ENCODE measurements at regions not wholly inside any gene's neighbourhood (a gene's known extent, or its start where the extent isn't known, plus 50 kb on each side); places are given as distances from the start of the nearest gene placed in this dataset.

- CTCF ChIA-PET: no interaction called here
- no peak for DNase-seq (ENCODE audit: extremely low spot score)
- POLR2A ChIA-PET: no interaction called here
- no peak for TF ChIP-seq HDGF (IDR thresholded peaks at IDR 0.05; ENCODE audit: borderline replicate concordance)
- TF ChIP-seq BHLHE40 (IDR thresholded peaks at IDR 0.05; ENCODE audit: borderline replicate concordance): no peak
- TF ChIP-seq PKNOX1 (IDR thresholded peaks at IDR 0.05): no peak
- TF ChIP-seq L3MBTL2 (conservative IDR thresholded peaks at IDR 0.05): no peak
- no peak for TF ChIP-seq ARNT (IDR thresholded peaks at IDR 0.05)
- no peak for TF ChIP-seq NFRKB (IDR thresholded peaks at IDR 0.05)
- TF ChIP-seq ZNF384 (IDR thresholded peaks at IDR 0.05): no peak
These were observed 107.4 kb downstream of the MATN1 start for GRCh38 chr1:30615816-30616590.

GRCh38 chr1:30615076-30615795, 108.1 kb downstream of the MATN1 start:
- POLR2A ChIA-PET: no interaction called here
- TF ChIP-seq BHLHE40 (IDR thresholded peaks at IDR 0.05; ENCODE audit: borderline replicate concordance) (no peak), SUZ12 (IDR thresholded peaks at IDR 0.05) (no peak), L3MBTL2 (conservative IDR thresholded peaks at IDR 0.05) (no peak), SP1 (IDR thresholded peaks at IDR 0.05) (no peak), LEF1 (IDR thresholded peaks at IDR 0.05; ENCODE audit: borderline replicate concordance) (no peak), FOXM1 (IDR thresholded peaks at IDR 0.05; ENCODE audit: borderline replicate concordance) (no peak), ELF4 (IDR thresholded peaks at IDR 0.05) (no peak), CTBP1 (IDR thresholded peaks at IDR 0.05; ENCODE audit: borderline replicate concordance) (no peak), FOXK2 (IDR thresholded peaks at IDR 0.05) (no peak), PKNOX1 (IDR thresholded peaks at IDR 0.05) (no peak), NFRKB (IDR thresholded peaks at IDR 0.05) (no peak), ARNT (IDR thresholded peaks at IDR 0.05) (no peak), ZNF384 (IDR thresholded peaks at IDR 0.05) (no peak)
- CTCF ChIA-PET: no interaction called here
- DNase-seq (ENCODE audit: extremely low spot score): no peak

GRCh38 chr1:30613188-30613587, 110.2 kb downstream of the MATN1 start:
- CTCF ChIA-PET: no interaction called here
- POLR2A ChIA-PET: no interaction called here
- TF ChIP-seq ZNF384 (IDR thresholded peaks at IDR 0.05) (no peak), FOXK2 (IDR thresholded peaks at IDR 0.05) (no peak)
- DNase-seq (ENCODE audit: extremely low spot score): no peak

GRCh38 chr1:30612536-30613065, 110.8 kb downstream of the MATN1 start:
- ChIA-PET POLR2A (no interaction called here), CTCF (no interaction called here)
- no peak for TF ChIP-seq L3MBTL2 (conservative IDR thresholded peaks at IDR 0.05)
- TF ChIP-seq BHLHE40 (IDR thresholded peaks at IDR 0.05; ENCODE audit: borderline replicate concordance): no peak
- no peak for TF ChIP-seq ELF4 (IDR thresholded peaks at IDR 0.05)
- TF ChIP-seq FOXA1 (IDR thresholded peaks at IDR 0.05): no peak
- no peak for TF ChIP-seq PKNOX1 (IDR thresholded peaks at IDR 0.05)
- no peak for TF ChIP-seq NFRKB (IDR thresholded peaks at IDR 0.05)
- no peak for DNase-seq (ENCODE audit: extremely low spot score)

- TF ChIP-seq ARNT (IDR thresholded peaks at IDR 0.05) (no peak), HDGF (IDR thresholded peaks at IDR 0.05; ENCODE audit: borderline replicate concordance) (no peak), ZNF384 (IDR thresholded peaks at IDR 0.05) (no peak), ELF4 (IDR thresholded peaks at IDR 0.05) (no peak), SUZ12 (IDR thresholded peaks at IDR 0.05) (no peak), SP1 (IDR thresholded peaks at IDR 0.05) (no peak), FOXA1 (IDR thresholded peaks at IDR 0.05) (no peak), FOXK2 (IDR thresholded peaks at IDR 0.05) (no peak), NFRKB (IDR thresholded peaks at IDR 0.05) (no peak), BHLHE40 (IDR thresholded peaks at IDR 0.05; ENCODE audit: borderline replicate concordance) (no peak), CTBP1 (IDR thresholded peaks at IDR 0.05; ENCODE audit: borderline replicate concordance) (no peak), FOXM1 (IDR thresholded peaks at IDR 0.05; ENCODE audit: borderline replicate concordance) (no peak), L3MBTL2 (conservative IDR thresholded peaks at IDR 0.05) (no peak), LEF1 (IDR thresholded peaks at IDR 0.05; ENCODE audit: borderline replicate concordance) (no peak), TARDBP (IDR thresholded peaks at IDR 0.05) (no peak), PKNOX1 (IDR thresholded peaks at IDR 0.05) (no peak)
- ChIA-PET CTCF (interaction anchor here (0.7 kb wide), 1 partner anchor 72 kb away, joined by 3 read pairs; no protein-coding TSS in a partner anchor), POLR2A (no interaction called here)
- DNase-seq (ENCODE audit: extremely low spot score): no peak
These were observed 111.6 kb downstream of the MATN1 start for GRCh38 chr1:30611741-30612309.
